ENCODE measurements at regions not wholly inside any gene's neighbourhood (a gene's known extent, or its start where the extent isn't known, plus 50 kb on each side); places are given as distances from the start of the nearest gene placed in this dataset.

- H3K9me3 ChIP-seq (ENCODE audit: control insufficient read depth in 2 of 2, insufficient read depth in 1 of 2, low read length in 1 of 2): no peaks in the 10 kb centered on the region
- H3K36me3 ChIP-seq (ENCODE audit: control insufficient read depth in 2 of 2, insufficient read depth in 2 of 2, low read length in 1 of 2): no peaks in the 10 kb centered on the region
- no peak overlapping the region for H3K27ac ChIP-seq (ENCODE audit: low read depth in 1 of 2, low read length in 1 of 2)
- DNase-seq (ENCODE audit: low read depth in 6 of 9, low spot score in 9 of 9): no peak
- H3K27me3 ChIP-seq (ENCODE audit: control insufficient read depth in 2 of 2, insufficient read depth in 1 of 2, low read length in 1 of 2): no peaks in the 10 kb centered on the region
- WGBS: 86% methylated on average over 9 of the region's 9 CpGs
- H3K4me3 ChIP-seq (ENCODE audit: low read length in 2 of 2): no peak overlapping the region
- H3K4me1 ChIP-seq (ENCODE audit: control insufficient read depth in 2 of 2, insufficient read depth in 2 of 2, low read length in 2 of 2): peaks cover 10 to 38% of the 10 kb centered on the region in 2 donors
Measured at GRCh38 chr2:9778012-9778411, 65.3 kb upstream of the TAF1B start.

GRCh38 chr2:9778471-9779316 lies 64.6 kb upstream of the TAF1B start:
- peaks cover 10 to 40% of the 10 kb centered on the region in 2 donors for H3K4me1 ChIP-seq (ENCODE audit: control insufficient read depth in 2 of 2, insufficient read depth in 2 of 2, low read length in 2 of 2)
- DNase-seq (ENCODE audit: low read depth in 6 of 9, low spot score in 9 of 9): no peak
- 92% methylated on average over 17 of the region's 17 CpGs for WGBS

GRCh38 chr2:9779596-9780264 lies 63.5 kb upstream of the TAF1B start:
- no peaks in the 10 kb centered on the region for H3K9me3 ChIP-seq (ENCODE audit: control insufficient read depth in 2 of 2, insufficient read depth in 1 of 2, low read length in 1 of 2)
- peaks cover 10 to 40% of the 10 kb centered on the region in 2 donors for H3K4me1 ChIP-seq (ENCODE audit: control insufficient read depth in 2 of 2, insufficient read depth in 2 of 2, low read length in 2 of 2)
- no peaks in the 10 kb centered on the region for H3K27me3 ChIP-seq (ENCODE audit: control insufficient read depth in 2 of 2, insufficient read depth in 1 of 2, low read length in 1 of 2)
- WGBS: 45% methylated on average over 14 of the region's 14 CpGs
- no peak overlapping the region for H3K4me3 ChIP-seq (ENCODE audit: low read length in 2 of 2)
- H3K27ac ChIP-seq (ENCODE audit: low read depth in 1 of 2, low read length in 1 of 2): peak overlapping the region; percentile 20 to 32
- DNase-seq (ENCODE audit: low read depth in 6 of 9, low spot score in 9 of 9): peak in 1 of 9 donors; percentile 67
- H3K36me3 ChIP-seq (ENCODE audit: control insufficient read depth in 2 of 2, insufficient read depth in 2 of 2, low read length in 1 of 2): no peaks in the 10 kb centered on the region

More at GRCh38 chr2:9778471-9779316, 64.6 kb upstream of the TAF1B start:
- Histone ChIP-seq H3K36me3 (ENCODE audit: control insufficient read depth in 2 of 2, insufficient read depth in 2 of 2, low read length in 1 of 2) (no peaks in the 10 kb centered on the region), H3K4me3 (ENCODE audit: low read length in 2 of 2) (no peak overlapping the region), H3K9me3 (ENCODE audit: control insufficient read depth in 2 of 2, insufficient read depth in 1 of 2, low read length in 1 of 2) (no peaks in the 10 kb centered on the region), H3K27ac (ENCODE audit: low read depth in 1 of 2, low read length in 1 of 2) (no peak overlapping the region), H3K27me3 (ENCODE audit: control insufficient read depth in 2 of 2, insufficient read depth in 1 of 2, low read length in 1 of 2) (no peaks in the 10 kb centered on the region)

- peak overlapping the region in 1 of 2 donors; percentile 4 for H3K27ac ChIP-seq (ENCODE audit: low read depth in 1 of 2, low read length in 1 of 2)
- H3K36me3 ChIP-seq (ENCODE audit: control insufficient read depth in 2 of 2, insufficient read depth in 2 of 2, low read length in 1 of 2): no peaks in the 10 kb centered on the region
- H3K9me3 ChIP-seq (ENCODE audit: control insufficient read depth in 2 of 2, insufficient read depth in 1 of 2, low read length in 1 of 2): no peaks in the 10 kb centered on the region
- H3K4me3 ChIP-seq (ENCODE audit: low read length in 2 of 2): no peak overlapping the region
- peaks cover 10 to 40% of the 10 kb centered on the region in 2 donors for H3K4me1 ChIP-seq (ENCODE audit: control insufficient read depth in 2 of 2, insufficient read depth in 2 of 2, low read length in 2 of 2)
- DNase-seq (ENCODE audit: low read depth in 6 of 9, low spot score in 9 of 9): no peak
- 90% methylated on average over 10 of the region's 10 CpGs for WGBS
- H3K27me3 ChIP-seq (ENCODE audit: control insufficient read depth in 2 of 2, insufficient read depth in 1 of 2, low read length in 1 of 2): no peaks in the 10 kb centered on the region
Measured at GRCh38 chr2:9780368-9781130, 62.7 kb upstream of the TAF1B start.

- Histone ChIP-seq H3K9me3 (ENCODE audit: control insufficient read depth in 2 of 2, insufficient read depth in 1 of 2, low read length in 1 of 2) (no peaks in the 10 kb centered on the region), H3K27ac (ENCODE audit: low read depth in 1 of 2, low read length in 1 of 2) (no peak overlapping the region), H3K27me3 (ENCODE audit: control insufficient read depth in 2 of 2, insufficient read depth in 1 of 2, low read length in 1 of 2) (no peaks in the 10 kb centered on the region), H3K36me3 (ENCODE audit: control insufficient read depth in 2 of 2, insufficient read depth in 2 of 2, low read length in 1 of 2) (no peaks in the 10 kb centered on the region), H3K4me3 (ENCODE audit: low read length in 2 of 2) (no peak overlapping the region), H3K4me1 (ENCODE audit: control insufficient read depth in 2 of 2, insufficient read depth in 2 of 2, low read length in 2 of 2) (peaks cover 10 to 40% of the 10 kb centered on the region in 2 donors)
- DNase-seq (ENCODE audit: low read depth in 6 of 9, low spot score in 9 of 9): no peak
- WGBS: 96% methylated on average over 9 of the region's 9 CpGs
Measured at GRCh38 chr2:9781252-9781651, 62.0 kb upstream of the TAF1B start.

GRCh38 chr2:9782197-9782719 lies 61.0 kb upstream of the TAF1B start:
- Histone ChIP-seq H3K4me3 (ENCODE audit: low read length in 2 of 2) (no peak overlapping the region), H3K36me3 (ENCODE audit: control insufficient read depth in 2 of 2, insufficient read depth in 2 of 2, low read length in 1 of 2) (no peaks in the 10 kb centered on the region), H3K4me1 (ENCODE audit: control insufficient read depth in 2 of 2, insufficient read depth in 2 of 2, low read length in 2 of 2) (peaks cover 12 to 40% of the 10 kb centered on the region in 2 donors), H3K27ac (ENCODE audit: low read depth in 1 of 2, low read length in 1 of 2) (no peak overlapping the region), H3K27me3 (ENCODE audit: control insufficient read depth in 2 of 2, insufficient read depth in 1 of 2, low read length in 1 of 2) (no peaks in the 10 kb centered on the region), H3K9me3 (ENCODE audit: control insufficient read depth in 2 of 2, insufficient read depth in 1 of 2, low read length in 1 of 2) (no peaks in the 10 kb centered on the region)
- peak in 3 of 9 donors; percentile 40 to 64 (median 48) for DNase-seq (ENCODE audit: low read depth in 6 of 9, low spot score in 9 of 9)
- WGBS: 72% methylated on average over 8 of the region's 8 CpGs

- Histone ChIP-seq H3K27ac (ENCODE audit: low read depth in 1 of 2, low read length in 1 of 2) (no peak overlapping the region), H3K27me3 (ENCODE audit: control insufficient read depth in 2 of 2, insufficient read depth in 1 of 2, low read length in 1 of 2) (no peaks in the 10 kb centered on the region), H3K4me3 (ENCODE audit: low read length in 2 of 2) (no peak overlapping the region), H3K4me1 (ENCODE audit: control insufficient read depth in 2 of 2, insufficient read depth in 2 of 2, low read length in 2 of 2) (peaks cover 0 to 2% of the 10 kb centered on the region in 2 donors), H3K9me3 (ENCODE audit: control insufficient read depth in 2 of 2, insufficient read depth in 1 of 2, low read length in 1 of 2) (peaks cover 0 to 20% of the 10 kb centered on the region in 2 donors), H3K36me3 (ENCODE audit: control insufficient read depth in 2 of 2, insufficient read depth in 2 of 2, low read length in 1 of 2) (no peaks in the 10 kb centered on the region)
- no peak for DNase-seq (ENCODE audit: low read depth in 6 of 9, low spot score in 9 of 9)
- WGBS: 95% methylated on average over 10 of the region's 10 CpGs
Measured at GRCh38 chr2:9789371-9789770, 53.9 kb upstream of the TAF1B start.

- H3K27ac ChIP-seq (ENCODE audit: low read depth in 1 of 2, low read length in 1 of 2): no peak overlapping the region
- no peaks in the 10 kb centered on the region for H3K36me3 ChIP-seq (ENCODE audit: control insufficient read depth in 2 of 2, insufficient read depth in 2 of 2, low read length in 1 of 2)
- H3K4me1 ChIP-seq (ENCODE audit: control insufficient read depth in 2 of 2, insufficient read depth in 2 of 2, low read length in 2 of 2): peaks cover 0 to 2% of the 10 kb centered on the region in 2 donors
- H3K4me3 ChIP-seq (ENCODE audit: low read length in 2 of 2): no peak overlapping the region
- no peaks in the 10 kb centered on the region for H3K27me3 ChIP-seq (ENCODE audit: control insufficient read depth in 2 of 2, insufficient read depth in 1 of 2, low read length in 1 of 2)
- H3K9me3 ChIP-seq (ENCODE audit: control insufficient read depth in 2 of 2, insufficient read depth in 1 of 2, low read length in 1 of 2): peaks cover 0 to 20% of the 10 kb centered on the region in 2 donors
- 98% methylated on average over 8 of the region's 8 CpGs for WGBS
- DNase-seq (ENCODE audit: low read depth in 6 of 9, low spot score in 9 of 9): no peak
Measured at GRCh38 chr2:9790702-9791225, 52.5 kb upstream of the TAF1B start.

Data from thymus (tissue), 11 donors.